CD4-positive, CD25-positive, alpha-beta regulatory T cell (primary cell): ENCODE measurements at regions not wholly inside any gene's neighbourhood (a gene's known extent, or its start where the extent isn't known, plus 50 kb on each side); places are given as distances from the start of the nearest gene placed in this dataset.

Experiments
- ATAC-seq, 2 donors: fragments of 150-1000 bp; cut with Tn5 transposase; one replicate each; pipeline ENCODE4 v1.10.0; 2021; ENCODE audit warnings: low read depth in 2 of 2, moderate number of reproducible peaks in 2 of 2, moderate library complexity in 1 of 2
- DNase-seq, 3 donors: peaks; one replicate each; pipeline versions ENCODE4 v3.0.0 to v3.0.0-alpha.2; 2012 to 2022; ENCODE audit warnings: mixed read lengths in 1 of 3
- H3K27ac ChIP-seq: one replicate; pipeline ENCODE4 v1.7.0; 2013; ENCODE audit warnings: mild to moderate bottlenecking, low read length; ENCODE audit not compliant: insufficient read depth, poor library complexity, severe bottlenecking
- H3K27me3 ChIP-seq: one replicate; pipeline ENCODE4 v1.7.0; 2013; ENCODE audit warnings: low read length; ENCODE audit not compliant: control insufficient read depth, insufficient read depth
- H3K36me3 ChIP-seq: one replicate; pipeline ENCODE4 v1.7.0; 2013; ENCODE audit warnings: mild to moderate bottlenecking, low read length, moderate library complexity; ENCODE audit not compliant: control insufficient read depth, insufficient read depth
- H3K4me1 ChIP-seq: 2 replicates; pipeline ENCODE4 v1.7.0; 2013; ENCODE audit warnings: mild to moderate bottlenecking, low read length; ENCODE audit not compliant: insufficient read depth, control insufficient read depth, poor library complexity, severe bottlenecking
- H3K4me3 ChIP-seq: one replicate; pipeline ENCODE4 v1.7.0; 2013; ENCODE audit warnings: low read depth, mild to moderate bottlenecking, low read length, moderate library complexity
- H3K9me3 ChIP-seq, 2 experiments: 1 replicate in 1 of 2; 2 replicates in 1 of 2; pipeline ENCODE4 v1.7.0; 2013; ENCODE audit warnings: low read length in 2 of 2, mild to moderate bottlenecking in 1 of 2, moderate library complexity in 1 of 2; ENCODE audit not compliant: control insufficient read depth in 2 of 2
- H3K27ac Mint-ChIP-seq, 3 donors: one replicate each; pipeline ENCODE4 v1.8.0; 2020 to 2022; ENCODE audit warnings: mild to moderate bottlenecking in 3 of 3, mixed read lengths in 3 of 3, moderate library complexity in 2 of 3
- H3K27me3 Mint-ChIP-seq: one replicate; pipeline ENCODE4 v1.8.0; 2022; ENCODE audit warnings: mild to moderate bottlenecking, mixed read lengths
- H3K36me3 Mint-ChIP-seq: one replicate; pipeline ENCODE4 v1.8.0; 2020; ENCODE audit warnings: mixed read lengths
- H3K4me1 Mint-ChIP-seq, 4 donors: one replicate each; pipeline ENCODE4 v1.8.0; 2020 to 2022; ENCODE audit warnings: mixed read lengths in 4 of 4, mild to moderate bottlenecking in 1 of 4
- H3K4me3 Mint-ChIP-seq, 4 donors: one replicate each; pipeline ENCODE4 v1.8.0; 2020 to 2022; ENCODE audit warnings: mild to moderate bottlenecking in 4 of 4, mixed read lengths in 4 of 4, moderate library complexity in 3 of 4
- H3K9me3 Mint-ChIP-seq, 7 donors: one replicate each; pipeline ENCODE4 v1.8.0; 2020 to 2022; ENCODE audit warnings: mixed read lengths in 7 of 7, mild to moderate bottlenecking in 3 of 7, moderate library complexity in 2 of 7

GRCh38 chr3:168616915-168617314, 521.2 kb upstream of the GOLIM4 start:
- no peaks in the 10 kb centered on the region for H3K9me3 ChIP-seq
- no peaks in the 10 kb centered on the region for H3K27me3 Mint-ChIP-seq
- no peaks in the 10 kb centered on the region for H3K27me3 ChIP-seq
- H3K4me3 Mint-ChIP-seq = no peak overlapping the region
- H3K36me3 Mint-ChIP-seq = no peaks in the 10 kb centered on the region
- H3K4me1 ChIP-seq = no peaks in the 10 kb centered on the region
- H3K36me3 ChIP-seq = no peaks in the 10 kb centered on the region
- no peak for ATAC-seq
- no peak overlapping the region for H3K27ac ChIP-seq
- H3K4me1 Mint-ChIP-seq = no peaks in the 10 kb centered on the region
- peaks cover 0 to 11% (median 1%) of the 10 kb centered on the region in 7 donors for H3K9me3 Mint-ChIP-seq
- DNase-seq = no peak
- H3K4me3 ChIP-seq = no peak overlapping the region
- no peak overlapping the region for H3K27ac Mint-ChIP-seq

GRCh38 chr3:168615493-168616020, 519.8 kb upstream of the GOLIM4 start:
- H3K27me3 ChIP-seq = no peaks in the 10 kb centered on the region
- H3K4me3 ChIP-seq = no peak overlapping the region
- Mint-ChIP-seq H3K36me3 (no peaks in the 10 kb centered on the region), H3K9me3 (peaks cover 0 to 11% (median 2%) of the 10 kb centered on the region in 7 donors), H3K4me3 (no peak overlapping the region), H3K4me1 (no peaks in the 10 kb centered on the region), H3K27ac (no peak overlapping the region), H3K27me3 (no peaks in the 10 kb centered on the region)
- DNase-seq = no peak
- no peaks in the 10 kb centered on the region for H3K4me1 ChIP-seq
- ATAC-seq = no peak
- H3K9me3 ChIP-seq = no peaks in the 10 kb centered on the region
- H3K27ac ChIP-seq = no peak overlapping the region
- H3K36me3 ChIP-seq = no peaks in the 10 kb centered on the region

- no peak for DNase-seq
- Mint-ChIP-seq H3K27ac (no peak overlapping the region), H3K4me3 (no peak overlapping the region), H3K27me3 (no peaks in the 10 kb centered on the region), H3K4me1 (no peaks in the 10 kb centered on the region), H3K9me3 (peaks cover 0 to 5% (median 3%) of the 10 kb centered on the region in 7 donors), H3K36me3 (no peaks in the 10 kb centered on the region)
- no peak for ATAC-seq
- Histone ChIP-seq H3K27me3 (no peaks in the 10 kb centered on the region), H3K4me3 (no peak overlapping the region), H3K9me3 (no peaks in the 10 kb centered on the region), H3K36me3 (no peaks in the 10 kb centered on the region), H3K27ac (no peak overlapping the region), H3K4me1 (no peaks in the 10 kb centered on the region)
These were observed 517.4 kb upstream of the GOLIM4 start for GRCh38 chr3:168613151-168613550.

DNA sequence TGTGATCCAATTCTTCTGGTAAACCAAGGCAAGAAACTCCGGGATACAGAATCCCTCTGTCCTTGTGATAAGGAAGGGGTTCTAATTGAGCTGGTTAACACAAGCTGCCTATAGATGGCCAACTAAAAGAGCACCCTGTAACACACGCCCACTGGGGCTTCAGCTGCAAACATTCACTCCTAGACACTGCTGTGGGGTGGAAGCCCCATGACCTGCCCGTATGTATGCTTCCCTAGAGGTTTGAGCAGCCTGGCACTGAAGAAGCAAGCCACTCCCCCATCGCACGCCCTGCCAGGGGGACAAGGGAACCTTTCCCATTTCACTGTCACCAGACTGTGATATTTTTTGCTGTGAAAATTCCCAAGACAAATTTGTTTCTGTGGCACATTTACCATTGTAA, 516.9 kb upstream of the GOLIM4 start:
- no peak overlapping the region for H3K27ac Mint-ChIP-seq
- no peaks in the 10 kb centered on the region for H3K27me3 Mint-ChIP-seq
- peaks cover 0 to 5% (median 3%) of the 10 kb centered on the region in 7 donors for H3K9me3 Mint-ChIP-seq
- no peaks in the 10 kb centered on the region for H3K4me1 ChIP-seq
- no peak overlapping the region for H3K27ac ChIP-seq
- H3K27me3 ChIP-seq = no peaks in the 10 kb centered on the region
- no peak overlapping the region for H3K4me3 ChIP-seq
- no peaks in the 10 kb centered on the region for H3K36me3 Mint-ChIP-seq
- H3K4me3 Mint-ChIP-seq = no peak overlapping the region
- H3K9me3 ChIP-seq = no peaks in the 10 kb centered on the region
- ATAC-seq (no peak), DNase-seq (no peak)
- H3K4me1 Mint-ChIP-seq = no peaks in the 10 kb centered on the region
- H3K36me3 ChIP-seq = no peaks in the 10 kb centered on the region

DNA sequence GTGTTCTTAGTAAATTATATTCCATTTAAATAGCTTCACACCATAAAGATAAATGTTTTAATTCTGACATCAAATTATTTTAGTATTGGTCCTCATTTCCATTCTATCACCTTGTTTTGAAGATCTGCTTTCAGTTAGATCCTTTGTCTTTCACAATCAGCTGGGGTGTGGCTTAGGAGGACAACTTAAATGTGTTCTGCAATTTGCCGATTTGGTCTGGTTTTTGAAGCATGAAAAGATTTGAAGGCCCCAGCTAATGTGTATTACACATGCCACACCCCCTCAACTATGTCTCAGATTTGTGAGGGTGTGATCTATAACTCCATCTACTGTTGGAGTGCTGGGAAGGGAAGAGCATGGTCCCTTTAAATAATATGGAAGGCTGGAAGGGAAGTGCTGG, 516.1 kb upstream of the GOLIM4 start:
- H3K9me3 Mint-ChIP-seq = peaks cover 0 to 6% (median 3%) of the 10 kb centered on the region in 7 donors
- H3K27ac Mint-ChIP-seq = peak overlapping the region in 1 of 3 donors; percentile 32
- no peak overlapping the region for H3K4me3 Mint-ChIP-seq

GRCh38 chr3:168608926-168609325, 513.2 kb upstream of the GOLIM4 start:
- Histone ChIP-seq H3K9me3 (no peaks in the 10 kb centered on the region), H3K27ac (no peak overlapping the region), H3K4me1 (no peaks in the 10 kb centered on the region), H3K4me3 (no peak overlapping the region), H3K27me3 (no peaks in the 10 kb centered on the region), H3K36me3 (no peaks in the 10 kb centered on the region)
- Mint-ChIP-seq H3K9me3 (peaks cover 0 to 6% (median 2%) of the 10 kb centered on the region in 7 donors), H3K36me3 (no peaks in the 10 kb centered on the region), H3K27ac (no peak overlapping the region), H3K4me1 (no peaks in the 10 kb centered on the region), H3K4me3 (no peak overlapping the region), H3K27me3 (no peaks in the 10 kb centered on the region)
- no peak for DNase-seq
- no peak for ATAC-seq

More for the DNA sequence above, 516.1 kb upstream of the GOLIM4 start:
- DNase-seq (no peak), ATAC-seq (no peak)
- Mint-ChIP-seq H3K27me3 (no peaks in the 10 kb centered on the region), H3K36me3 (no peaks in the 10 kb centered on the region), H3K4me1 (no peaks in the 10 kb centered on the region)
- no peaks in the 10 kb centered on the region for H3K36me3 ChIP-seq
- no peaks in the 10 kb centered on the region for H3K9me3 ChIP-seq
- H3K27me3 ChIP-seq = no peaks in the 10 kb centered on the region
- no peaks in the 10 kb centered on the region for H3K4me1 ChIP-seq
- no peak overlapping the region for H3K27ac ChIP-seq
- H3K4me3 ChIP-seq = no peak overlapping the region

- H3K4me3 ChIP-seq = no peak overlapping the region
- H3K9me3 Mint-ChIP-seq = peaks cover 0 to 3% (median 0%) of the 10 kb centered on the region in 7 donors
- H3K27me3 ChIP-seq = no peaks in the 10 kb centered on the region
- no peaks in the 10 kb centered on the region for H3K4me1 Mint-ChIP-seq
- no peaks in the 10 kb centered on the region for H3K9me3 ChIP-seq
- H3K4me3 Mint-ChIP-seq = peak overlapping the region in 1 of 4 donors; percentile 87
- no peaks in the 10 kb centered on the region for H3K36me3 Mint-ChIP-seq
- no peak overlapping the region for H3K27ac ChIP-seq
- no peak overlapping the region for H3K27ac Mint-ChIP-seq
- DNase-seq (no peak), ATAC-seq (no peak)
- H3K4me1 ChIP-seq = no peaks in the 10 kb centered on the region
- no peaks in the 10 kb centered on the region for H3K36me3 ChIP-seq
- no peaks in the 10 kb centered on the region for H3K27me3 Mint-ChIP-seq
These were observed 509.0 kb upstream of the GOLIM4 start for GRCh38 chr3:168604767-168605166.

- no peak for DNase-seq
- no peaks in the 10 kb centered on the region for H3K36me3 Mint-ChIP-seq
- Histone ChIP-seq H3K27me3 (no peaks in the 10 kb centered on the region), H3K4me3 (no peak overlapping the region), H3K36me3 (no peaks in the 10 kb centered on the region), H3K4me1 (no peaks in the 10 kb centered on the region), H3K27ac (no peak overlapping the region), H3K9me3 (no peaks in the 10 kb centered on the region)
- H3K27ac Mint-ChIP-seq = no peak overlapping the region
- no peak for ATAC-seq
- peaks cover 0 to 4% (median 0%) of the 10 kb centered on the region in 7 donors for H3K9me3 Mint-ChIP-seq
- no peaks in the 10 kb centered on the region for H3K4me1 Mint-ChIP-seq
- no peak overlapping the region for H3K4me3 Mint-ChIP-seq
- H3K27me3 Mint-ChIP-seq = no peaks in the 10 kb centered on the region
These were observed 502.5 kb upstream of the GOLIM4 start for GRCh38 chr3:168598250-168598649.
